Keratinocyte (primary cell): ENCODE measurements at regions not wholly inside any gene's neighbourhood (a gene's known extent, or its start where the extent isn't known, plus 50 kb on each side); places are given as distances from the start of the nearest gene placed in this dataset.

Experiments
- DNase-seq: peaks from one replicate; pipeline ENCODE4 v3.0.0-alpha.2; 2011; ENCODE audit warnings: low read depth, missing footprints, low spot score
- FAIRE-seq: peaks from 2 replicates; lab custom pipeline; 2011; peaks lifted over from hg19 to GRCh38; lab: Jason Lieb, UNC
- H2AFZ ChIP-seq: 2 replicates; pipeline ENCODE4 v1.6.0; 2012; ENCODE audit warnings: low read length, control low read depth, inconsistent platforms; ENCODE audit not compliant: control insufficient read depth
- H3K27ac ChIP-seq: 2 replicates; pipeline ENCODE4 v1.5.1; 2011; ENCODE audit warnings: low read length; ENCODE audit not compliant: control insufficient read depth, insufficient read depth
- H3K27me3 ChIP-seq: 3 replicates; pipeline ENCODE4 v1.6.0; 2011; ENCODE audit warnings: low read length; ENCODE audit not compliant: control insufficient read depth, insufficient read depth; ENCODE audit errors: extremely low read depth
- H3K36me3 ChIP-seq, 2 experiments: 2 replicates in 1 of 2; 3 replicates in 1 of 2; pipeline ENCODE4 v1.5.1; 2011; ENCODE audit warnings: low read length in 2 of 2, mild to moderate bottlenecking in 1 of 2; ENCODE audit not compliant: control insufficient read depth in 2 of 2, insufficient read depth in 2 of 2; ENCODE audit errors: extremely low read depth in 1 of 2
- H3K4me1 ChIP-seq: 3 replicates; pipeline ENCODE4 v1.5.1; 2011; ENCODE audit warnings: low read length; ENCODE audit not compliant: control insufficient read depth, insufficient read depth; ENCODE audit errors: extremely low read depth
- H3K4me2 ChIP-seq: 3 replicates; pipeline ENCODE4 v1.6.0; 2011; ENCODE audit warnings: low read depth, low read length; ENCODE audit not compliant: control insufficient read depth, insufficient read depth; ENCODE audit errors: extremely low read depth
- H3K4me3 ChIP-seq, 3 experiments: fragments of 200-600 bp in 1 of 3; sonication (generic) in 1 of 3; 2 replicates in 2 of 3; 3 replicates in 1 of 3; pipeline ENCODE4 v1.5.1; 2011 to 2016; ENCODE audit warnings: low read length in 3 of 3, mild to moderate bottlenecking in 3 of 3, control low read depth in 2 of 3, inconsistent platforms in 1 of 3, low read depth in 1 of 3, mixed read lengths in 1 of 3, mixed run types in 1 of 3, moderate library complexity in 1 of 3; ENCODE audit not compliant: control insufficient read depth in 2 of 3, insufficient read depth in 2 of 3; ENCODE audit errors: extremely low read depth in 1 of 3
- H3K79me2 ChIP-seq: 2 replicates; pipeline ENCODE4 v1.6.0; 2012; ENCODE audit warnings: low read length; ENCODE audit not compliant: control insufficient read depth, insufficient read depth
- H3K9ac ChIP-seq: 3 replicates; pipeline ENCODE4 v1.6.0; 2011; ENCODE audit warnings: low read length; ENCODE audit not compliant: control insufficient read depth, insufficient read depth; ENCODE audit errors: extremely low read depth
- H3K9me1 ChIP-seq: 3 replicates; pipeline ENCODE4 v1.6.0; 2011; ENCODE audit warnings: low read length; ENCODE audit not compliant: control insufficient read depth, insufficient read depth; ENCODE audit errors: extremely low read depth
- H3K9me3 ChIP-seq: 2 replicates; pipeline ENCODE4 v1.5.1; 2012; ENCODE audit warnings: low read depth, low read length; ENCODE audit not compliant: control insufficient read depth
- H4K20me1 ChIP-seq: 3 replicates; pipeline ENCODE4 v1.6.0; 2011; ENCODE audit warnings: low read length; ENCODE audit not compliant: control insufficient read depth, insufficient read depth; ENCODE audit errors: extremely low read depth
- CTCF ChIP-seq, 3 experiments: IDR thresholded peaks in 1 of 3; conservative IDR thresholded peaks in 1 of 3; optimal IDR thresholded peaks in 1 of 3; 2 replicates in 2 of 3; 3 replicates in 1 of 3; pipeline versions ENCODE3 to v1.5.1; 2011; ENCODE audit warnings: low read length in 3 of 3, mild to moderate bottlenecking in 3 of 3, moderate library complexity in 2 of 3, control low read depth in 1 of 3, inconsistent platforms in 1 of 3; ENCODE audit not compliant: insufficient read depth in 2 of 3; ENCODE audit errors: extremely low read depth in 1 of 3
- EZH2 ChIP-seq: IDR thresholded peaks from one replicate; pipeline ENCODE4 v1.6.1; 2012; ENCODE audit warnings: inconsistent platforms, mild to moderate bottlenecking, low read length, moderate library complexity
- dilution Hi-C: fragments of 300-500 bp; cut with MboI; formaldehyde crosslinking; loops from one replicate; pipeline ENCODE4 v1.7.0; 2020; ENCODE audit warnings: low sequenced_read_pairs; ENCODE audit not compliant: extremely low pct_ligation_motif_present

- no peaks in the 10 kb centered on the region for H4K20me1 ChIP-seq
- no peak overlapping the region for H2AFZ ChIP-seq
- no peak overlapping the region for H3K4me3 ChIP-seq
- no peak for DNase-seq
- H3K9ac ChIP-seq, result no peak overlapping the region
- H3K9me3 ChIP-seq, result no peaks in the 10 kb centered on the region
- H3K36me3 ChIP-seq, result no peaks in the 10 kb centered on the region
- TF ChIP-seq CTCF (optimal IDR thresholded peaks at IDR 0.05 in 1 of 3, IDR thresholded peaks at IDR 0.05 in 1 of 3, conservative IDR thresholded peaks at IDR 0.05 in 1 of 3; ENCODE audit: extremely low read depth in 1 of 3, insufficient read depth in 2 of 3, low read length in 3 of 3) (no peak), EZH2 (no peak)
- no peak overlapping the region for H3K27ac ChIP-seq
- no peaks in the 10 kb centered on the region for H3K9me1 ChIP-seq
- H3K4me2 ChIP-seq, result no peak overlapping the region
- H3K4me1 ChIP-seq, result no peaks in the 10 kb centered on the region
- dilution Hi-C loops, result no loop called here
- no peaks in the 10 kb centered on the region for H3K79me2 ChIP-seq
- FAIRE-seq, result no peak
- H3K27me3 ChIP-seq, result no peaks in the 10 kb centered on the region
These were observed 436.2 kb downstream of the CBLN4 start for GRCh38 chr20:55569084-55569483.

- no peak overlapping the region for H3K4me2 ChIP-seq
- H3K9me3 ChIP-seq, result no peaks in the 10 kb centered on the region
- no peaks in the 10 kb centered on the region for H3K36me3 ChIP-seq
- no peak overlapping the region for H3K27ac ChIP-seq
- no peaks in the 10 kb centered on the region for H3K27me3 ChIP-seq
- TF ChIP-seq CTCF (optimal IDR thresholded peaks at IDR 0.05 in 1 of 3, IDR thresholded peaks at IDR 0.05 in 1 of 3, conservative IDR thresholded peaks at IDR 0.05 in 1 of 3; ENCODE audit: extremely low read depth in 1 of 3, insufficient read depth in 2 of 3, low read length in 3 of 3) (no peak), EZH2 (no peak)
- no peaks in the 10 kb centered on the region for H4K20me1 ChIP-seq
- DNase-seq (no peak), FAIRE-seq (no peak)
- H3K4me1 ChIP-seq, result no peaks in the 10 kb centered on the region
- H3K79me2 ChIP-seq, result no peaks in the 10 kb centered on the region
- H3K4me3 ChIP-seq, result no peak overlapping the region
- dilution Hi-C loops, result no loop called here
- H3K9me1 ChIP-seq, result no peaks in the 10 kb centered on the region
- no peak overlapping the region for H3K9ac ChIP-seq
- no peak overlapping the region for H2AFZ ChIP-seq
These were observed 437.5 kb downstream of the CBLN4 start for GRCh38 chr20:55567826-55568225.
